GM19023 (cell line): ENCODE measurements at regions not wholly inside any gene's neighbourhood (a gene's known extent, or its start where the extent isn't known, plus 50 kb on each side); places are given as distances from the start of the nearest gene placed in this dataset.

Experiments
- ATAC-seq: cut with Tn5 transposase; IDR thresholded peaks from one replicate; pipeline ENCODE4 v1.9.1; 2021; ENCODE audit warnings: mild to moderate bottlenecking, moderate library complexity; ENCODE audit not compliant: unreplicated experiment

GRCh38 chr7:88700725-88701124 lies 58.8 kb upstream of the ZNF804B start:
- no peak for ATAC-seq

- no peak for ATAC-seq
Observed at GRCh38 chr7:88694207-88694606, 65.3 kb upstream of the ZNF804B start.

GRCh38 chr7:88693131-88693530 lies 66.4 kb upstream of the ZNF804B start:
- ATAC-seq = no peak

- ATAC-seq = no peak
Observed at GRCh38 chr7:88692493-88692892, 67.0 kb upstream of the ZNF804B start.

- ATAC-seq = no peak
Observed at GRCh38 chr7:88689821-88690220, 69.7 kb upstream of the ZNF804B start.

- no peak for ATAC-seq
Observed at GRCh38 chr7:88688222-88688621, 71.3 kb upstream of the ZNF804B start.

- no peak for ATAC-seq
Observed at GRCh38 chr7:88686468-88687229, 72.9 kb upstream of the ZNF804B start.

GRCh38 chr7:88681682-88682081 lies 77.8 kb upstream of the ZNF804B start:
- ATAC-seq = no peak

- ATAC-seq = no peak
Observed at GRCh38 chr7:88670536-88670935, 89.0 kb upstream of the ZNF804B start.

GRCh38 chr7:88669913-88670312 lies 89.6 kb upstream of the ZNF804B start:
- ATAC-seq = no peak

GRCh38 chr7:88668591-88668990 lies 90.9 kb upstream of the ZNF804B start:
- ATAC-seq = no peak

- no peak for ATAC-seq
Observed at GRCh38 chr7:88666626-88667025, 92.9 kb upstream of the ZNF804B start.

GRCh38 chr7:88665892-88666514 lies 93.5 kb upstream of the ZNF804B start:
- ATAC-seq = no peak

- ATAC-seq = no peak
Observed at GRCh38 chr7:88664630-88665233, 94.8 kb upstream of the ZNF804B start.

GRCh38 chr7:88661921-88662320 lies 97.6 kb upstream of the ZNF804B start:
- ATAC-seq = no peak

GRCh38 chr7:88647825-88648224 lies 111.7 kb upstream of the ZNF804B start:
- ATAC-seq = no peak

- ATAC-seq = no peak
Observed at GRCh38 chr7:88638583-88638982, 120.9 kb upstream of the ZNF804B start.

- no peak for ATAC-seq
Observed at GRCh38 chr7:88637795-88638194, 121.7 kb upstream of the ZNF804B start.

GRCh38 chr7:88635149-88635548 lies 124.4 kb upstream of the ZNF804B start:
- no peak for ATAC-seq

- no peak for ATAC-seq
Observed at GRCh38 chr7:88629559-88629958, 129.9 kb upstream of the ZNF804B start.

GRCh38 chr7:88628363-88629085 lies 131.0 kb upstream of the ZNF804B start:
- peak; percentile 99 for ATAC-seq

- ATAC-seq = no peak
Observed at GRCh38 chr7:88617185-88617584, 142.3 kb upstream of the ZNF804B start.
